CD14-positive monocyte (primary cell): ENCODE measurements at regions not wholly inside any gene's neighbourhood (a gene's known extent, or its start where the extent isn't known, plus 50 kb on each side); places are given as distances from the start of the nearest gene placed in this dataset.

Source experiments
- DNase-seq, 3 donors: peaks; one replicate each; pipeline ENCODE4 v3.0.0-alpha.2; 2011 to 2022
- H2AFZ ChIP-seq: 2 replicates; pipeline ENCODE4 v1.6.0; 2012; ENCODE audit warnings: mild to moderate bottlenecking, low read depth, low read length, inconsistent platforms; ENCODE audit not compliant: insufficient read depth, poor library complexity, severe bottlenecking
- H3K27ac ChIP-seq, 2 donors: 1 replicate in 1 of 2; 2 replicates in 1 of 2; pipeline ENCODE4 v1.5.1; 2012 to 2013; ENCODE audit warnings: low read length in 2 of 2, control low read depth in 1 of 2, inconsistent platforms in 1 of 2, low read depth in 1 of 2, mild to moderate bottlenecking in 1 of 2
- H3K27me3 ChIP-seq, 2 donors: one replicate each; pipeline versions ENCODE4 v1.6.0 to v1.6.1; 2011 to 2013; ENCODE audit warnings: low read length in 2 of 2; ENCODE audit not compliant: control insufficient read depth in 2 of 2, insufficient read depth in 2 of 2
- H3K36me3 ChIP-seq, 2 donors: replicated peaks in 1 of 2; 1 replicate in 1 of 2; 2 replicates in 1 of 2; pipeline versions ENCODE4 v1.5.1 to v1.6.1; 2012 to 2013; ENCODE audit warnings: low read length in 2 of 2, control low read depth in 1 of 2, inconsistent platforms in 1 of 2, mild to moderate bottlenecking in 1 of 2; ENCODE audit not compliant: insufficient read depth in 2 of 2, control insufficient read depth in 1 of 2
- H3K4me1 ChIP-seq, 2 donors: 1 replicate in 1 of 2; 2 replicates in 1 of 2; pipeline versions ENCODE4 v1.5.1 to v1.6.1; 2012 to 2013; ENCODE audit warnings: low read length in 2 of 2, control low read depth in 1 of 2, inconsistent platforms in 1 of 2, mild to moderate bottlenecking in 1 of 2, moderate library complexity in 1 of 2; ENCODE audit not compliant: insufficient read depth in 2 of 2, control insufficient read depth in 1 of 2
- H3K4me2 ChIP-seq: replicated peaks from 2 replicates; pipeline ENCODE3; 2012; ENCODE audit warnings: low read length, moderate library complexity, mild to moderate bottlenecking; ENCODE audit not compliant: poor library complexity, severe bottlenecking; ENCODE audit errors: extremely low read depth
- H3K4me3 ChIP-seq, 3 experiments: fragments of 200-600 bp in 1 of 3; sonication (generic) in 1 of 3; replicated peaks in 1 of 3; 1 replicate in 2 of 3; 2 replicates in 1 of 3; pipeline ENCODE4 v1.5.1; 2011 to 2013; ENCODE audit warnings: low read length in 3 of 3, mild to moderate bottlenecking in 3 of 3, control low read depth in 2 of 3, low read depth in 2 of 3, inconsistent platforms in 1 of 3, moderate library complexity in 1 of 3
- H3K79me2 ChIP-seq: 2 replicates; pipeline ENCODE4 v1.6.0; 2012; ENCODE audit warnings: mild to moderate bottlenecking, control low read depth, inconsistent platforms, low read length, moderate library complexity; ENCODE audit not compliant: insufficient read depth
- H3K9ac ChIP-seq: 2 replicates; pipeline ENCODE4 v1.6.0; 2017; ENCODE audit warnings: low read length, mild to moderate bottlenecking; ENCODE audit not compliant: insufficient read depth, poor library complexity, severe bottlenecking
- H3K9me3 ChIP-seq, 2 donors: replicated peaks in 1 of 2; 1 replicate in 1 of 2; 2 replicates in 1 of 2; pipeline versions ENCODE4 v1.5.1 to v1.6.1; 2012 to 2013; ENCODE audit warnings: low read length in 2 of 2, control low read depth in 1 of 2; ENCODE audit not compliant: control insufficient read depth in 1 of 2, insufficient read depth in 1 of 2
- H4K20me1 ChIP-seq: 2 replicates; pipeline ENCODE4 v1.6.0; 2012; ENCODE audit warnings: mild to moderate bottlenecking, low read length, control low read depth, moderate library complexity; ENCODE audit not compliant: insufficient read depth
- H3K27ac Mint-ChIP-seq, 7 donors: one replicate each; pipeline ENCODE4 v1.8.0; 2020; ENCODE audit warnings: mild to moderate bottlenecking in 7 of 7, mixed read lengths in 7 of 7, moderate library complexity in 6 of 7, inconsistent platforms in 2 of 7
- H3K27me3 Mint-ChIP-seq, 3 donors: one replicate each; pipeline ENCODE4 v1.8.0; 2021 to 2022; ENCODE audit warnings: low read depth in 3 of 3, mild to moderate bottlenecking in 3 of 3, mixed read lengths in 3 of 3, moderate library complexity in 3 of 3, inconsistent platforms in 1 of 3
- H3K36me3 Mint-ChIP-seq, 2 donors: one replicate each; pipeline ENCODE4 v1.8.0; 2020; ENCODE audit warnings: mixed read lengths in 2 of 2, inconsistent platforms in 1 of 2, mild to moderate bottlenecking in 1 of 2
- H3K4me1 Mint-ChIP-seq: one replicate; pipeline ENCODE4 v1.8.0; 2020; ENCODE audit warnings: mild to moderate bottlenecking, mixed read lengths
- H3K4me3 Mint-ChIP-seq, 2 donors: one replicate each; pipeline ENCODE4 v1.8.0; 2020; ENCODE audit warnings: mild to moderate bottlenecking in 2 of 2, mixed read lengths in 2 of 2, moderate library complexity in 1 of 2
- H3K9me3 Mint-ChIP-seq, 7 donors: one replicate each; pipeline ENCODE4 v1.8.0; 2020 to 2022; ENCODE audit warnings: mixed read lengths in 7 of 7, mild to moderate bottlenecking in 6 of 7, moderate library complexity in 6 of 7, inconsistent platforms in 2 of 7
- CTCF ChIP-seq: fragments of 200-600 bp; IDR thresholded peaks from one replicate; pipeline ENCODE4 v1.8.0; 2022; ENCODE audit warnings: antibody characterized with exemption, mild to moderate bottlenecking
- WGBS: methylation state at CpG from one replicate; pipeline ENCODE4 v1.1.5; 2013; ENCODE audit warnings: missing lambda C conversion rate; ENCODE audit not compliant: insufficient coverage; 5-methylcytosine and 5-hydroxymethylcytosine counted together
- intact Hi-C, 2 donors: fragments of 100-400 bp; cut with micrococcal nuclease; formaldehyde crosslinking; loops; one replicate each; pipeline versions ENCODE4 v1.15.0 to v1.15.1; 2023

GRCh38 chr3:80152692-80153091 is 384.9 kb upstream of the ROBO1 start:
- Histone ChIP-seq H3K4me2 (no peak overlapping the region), H3K9me3 (peaks cover 9 to 13% of the 10 kb centered on the region in 2 donors), H4K20me1 (no peaks in the 10 kb centered on the region), H3K27me3 (no peaks in the 10 kb centered on the region), H3K27ac (no peak overlapping the region), H3K4me1 (no peaks in the 10 kb centered on the region), H3K9ac (no peak overlapping the region), H3K79me2 (no peaks in the 10 kb centered on the region), H3K4me3 (no peak overlapping the region), H3K36me3 (no peaks in the 10 kb centered on the region), H2AFZ (no peak overlapping the region)
- H3K4me1 Mint-ChIP-seq: no peaks in the 10 kb centered on the region
- no peak for TF ChIP-seq CTCF
- no peak overlapping the region for H3K4me3 Mint-ChIP-seq
- WGBS: no CpG with 5 or more reads among the region's 3 CpGs
- no peaks in the 10 kb centered on the region for H3K36me3 Mint-ChIP-seq
- DNase-seq: no peak
- intact Hi-C loops: no loop called here
- H3K9me3 Mint-ChIP-seq: peaks cover 0 to 10% (median 6%) of the 10 kb centered on the region in 7 donors
- H3K27ac Mint-ChIP-seq: no peak overlapping the region
- no peaks in the 10 kb centered on the region for H3K27me3 Mint-ChIP-seq

GRCh38 chr3:80142714-80143113 is 374.9 kb upstream of the ROBO1 start:
- Mint-ChIP-seq H3K4me3 (no peak overlapping the region), H3K27me3 (peaks cover 0 to 2% (median 1%) of the 10 kb centered on the region in 3 donors), H3K4me1 (no peaks in the 10 kb centered on the region), H3K27ac (no peak overlapping the region), H3K36me3 (no peaks in the 10 kb centered on the region), H3K9me3 (peaks cover 0 to 9% (median 3%) of the 10 kb centered on the region in 7 donors)
- H3K27ac ChIP-seq: no peak overlapping the region
- no peak for TF ChIP-seq CTCF
- H3K4me2 ChIP-seq: no peak overlapping the region
- intact Hi-C loops: no loop called here
- no peak overlapping the region for H2AFZ ChIP-seq
- no peak overlapping the region for H3K9ac ChIP-seq
- no peaks in the 10 kb centered on the region for H3K4me1 ChIP-seq
- WGBS: no CpG with 5 or more reads among the region's 4 CpGs
- H4K20me1 ChIP-seq: no peaks in the 10 kb centered on the region
- DNase-seq: no peak
- H3K27me3 ChIP-seq: no peaks in the 10 kb centered on the region
- peaks cover 4% of the 10 kb centered on the region in 2 donors for H3K9me3 ChIP-seq
- H3K79me2 ChIP-seq: no peaks in the 10 kb centered on the region
- no peaks in the 10 kb centered on the region for H3K36me3 ChIP-seq
- H3K4me3 ChIP-seq: no peak overlapping the region
